GM19455 (cell line): ENCODE measurements at regions not wholly inside any gene's neighbourhood (a gene's known extent, or its start where the extent isn't known, plus 50 kb on each side); places are given as distances from the start of the nearest gene placed in this dataset.
"Not testable (repeated sequence)": the region's sequence is repeated elsewhere in the genome, so short reads cannot be mapped to it uniquely, and the experiment has no call there.

Experiments
- ATAC-seq: cut with Tn5 transposase; IDR thresholded peaks from one replicate; pipeline ENCODE4 v1.9.1; 2021; ENCODE audit not compliant: unreplicated experiment

DNA sequence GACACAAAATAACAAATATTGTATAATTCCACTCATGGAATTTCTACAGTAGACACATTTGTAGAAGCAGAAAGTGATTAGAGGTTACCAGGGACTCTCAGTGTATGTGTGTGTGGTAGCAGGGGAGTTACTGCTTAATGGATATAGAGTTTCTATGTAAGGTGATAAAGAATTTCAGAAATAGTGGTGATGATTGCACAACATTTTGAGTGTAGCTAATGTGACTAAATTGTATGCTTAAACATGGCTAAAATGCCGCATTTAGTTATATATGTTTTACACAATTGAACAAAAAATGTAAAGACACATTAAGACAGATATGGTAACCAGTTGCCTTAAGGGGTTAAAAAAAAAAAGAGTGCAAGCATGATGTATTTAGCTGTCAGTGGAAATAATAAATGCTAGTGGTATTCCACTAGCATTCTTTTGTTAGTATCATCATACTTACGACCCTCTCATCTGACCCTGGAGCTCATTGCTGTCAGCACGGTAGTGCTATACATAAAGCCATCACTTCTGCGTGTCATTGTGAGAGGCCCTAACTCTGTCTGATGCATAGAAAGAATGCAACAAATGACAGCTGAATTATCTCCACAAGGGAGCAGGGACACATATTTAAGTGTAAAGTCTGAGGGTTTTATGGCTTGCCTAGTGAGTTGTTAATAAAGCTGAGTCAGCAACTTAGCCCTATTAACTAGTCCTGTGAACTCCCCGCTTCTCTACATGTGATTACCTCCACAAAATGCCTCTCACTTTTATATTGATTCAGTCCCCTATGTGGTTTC lies 134.1 kb upstream of the RXFP2 start:
- no peak for ATAC-seq

DNA sequence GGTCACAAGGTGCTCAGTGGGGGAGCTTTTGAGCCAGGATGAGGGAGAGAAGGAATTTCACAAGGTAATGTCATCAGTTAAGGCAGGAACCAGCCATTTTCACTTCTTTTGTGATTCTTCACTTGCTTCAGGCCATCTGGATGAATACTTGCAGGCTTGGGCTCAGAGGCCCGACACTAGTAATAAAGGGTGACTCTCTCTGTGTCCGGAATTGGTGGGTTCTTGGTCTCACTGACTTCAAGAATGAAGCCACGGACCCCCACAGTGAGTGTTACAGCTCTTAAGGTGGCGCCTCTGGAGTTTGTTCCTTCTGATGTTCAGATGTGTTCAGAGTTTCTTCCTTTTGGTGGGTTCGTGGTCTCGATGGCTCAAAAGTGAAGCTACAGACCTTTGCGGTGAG lies 131.8 kb upstream of the RXFP2 start:
- not testable (repeated sequence) for ATAC-seq

DNA sequence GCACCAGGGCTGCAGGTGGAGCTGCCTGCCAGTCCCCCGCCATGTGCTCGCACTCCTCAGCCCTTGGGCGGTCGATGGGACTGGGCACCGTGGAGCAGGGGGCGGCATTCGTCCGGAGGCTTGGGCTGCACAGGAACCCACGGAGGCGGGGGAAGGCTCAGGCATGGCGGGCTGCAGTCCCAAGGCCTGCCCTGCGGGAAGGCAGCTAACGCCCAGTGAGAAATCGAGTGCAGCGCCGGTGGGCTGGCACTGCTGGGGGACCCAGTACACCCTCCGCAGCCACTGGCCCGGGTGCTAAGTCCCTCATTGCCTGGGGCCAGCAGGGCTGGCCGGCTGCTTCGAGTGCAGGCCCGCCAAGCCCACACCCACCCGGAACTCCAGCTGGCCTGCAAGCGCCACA lies 130.5 kb upstream of the RXFP2 start:
- ATAC-seq: not testable (repeated sequence)

DNA sequence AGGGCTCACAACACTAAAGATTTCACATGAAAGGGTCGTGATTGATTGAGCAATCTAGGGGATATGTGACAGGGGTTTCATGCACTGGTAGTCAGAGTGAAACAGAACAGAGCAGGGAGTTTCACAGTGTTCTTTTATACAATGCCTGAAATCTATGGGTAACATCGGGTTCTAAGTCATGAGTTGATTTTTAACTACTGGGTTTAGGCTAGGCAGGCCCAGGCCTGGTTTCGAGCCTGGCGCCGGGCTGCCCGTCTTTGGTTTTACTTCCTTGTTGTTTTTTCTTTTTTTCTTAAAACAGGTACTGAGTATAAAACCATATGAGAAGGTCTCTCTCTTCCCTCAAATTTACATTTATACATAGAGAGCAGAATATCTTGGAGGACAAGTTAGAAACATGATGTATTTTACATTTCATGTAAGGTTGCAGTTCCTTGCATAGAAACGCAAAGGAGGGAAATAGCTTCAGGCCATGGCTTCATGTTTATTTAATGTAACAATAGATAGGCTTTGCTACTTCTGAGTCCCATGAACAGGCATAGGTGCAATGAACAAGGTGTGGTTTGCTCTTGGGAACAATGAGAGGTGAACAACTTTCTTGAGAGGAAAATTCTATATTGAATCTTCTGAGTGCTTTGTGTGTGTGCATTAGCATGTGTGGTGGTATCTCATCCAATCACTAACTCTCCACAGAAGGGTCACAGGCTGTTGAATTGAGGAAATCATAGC lies 128.9 kb upstream of the RXFP2 start:
- no peak for ATAC-seq

DNA sequence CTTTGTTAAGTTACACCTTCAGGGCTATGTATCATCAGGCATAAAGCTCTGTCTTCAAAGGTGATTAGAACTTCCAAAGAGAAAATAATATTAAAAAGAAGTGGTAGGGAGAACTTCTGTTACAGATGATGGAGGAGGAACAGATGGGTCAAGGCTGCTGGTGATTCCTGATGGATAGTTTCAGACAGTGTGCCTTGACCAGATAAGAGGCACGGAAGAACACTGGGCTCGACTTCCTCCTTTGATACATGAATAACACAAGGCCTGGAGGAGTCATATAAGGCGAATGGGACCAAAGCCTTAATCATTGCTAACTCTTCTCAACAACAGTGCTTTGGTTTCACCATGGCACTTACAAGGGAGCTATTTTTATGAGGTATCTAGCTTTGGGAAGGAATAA lies 128.1 kb upstream of the RXFP2 start:
- ATAC-seq: no peak

DNA sequence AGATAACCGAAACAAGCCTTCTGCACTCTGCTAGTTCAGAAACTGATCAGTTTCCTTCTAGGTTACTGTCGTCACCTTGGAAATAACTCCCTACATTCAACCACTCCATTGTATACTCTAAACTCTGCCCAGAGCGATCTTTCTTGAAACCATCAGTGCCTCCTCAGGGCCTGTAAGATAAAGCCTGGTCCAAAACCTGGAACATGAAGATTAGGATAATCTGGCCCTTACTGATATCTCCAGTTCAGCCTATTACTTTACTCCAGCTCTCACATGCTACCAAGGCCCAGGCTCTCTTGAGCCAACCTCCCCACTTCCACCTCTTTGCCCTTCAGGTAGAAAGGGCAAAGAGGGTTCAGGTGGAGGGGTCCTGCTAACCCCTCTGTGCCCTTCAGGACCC lies 125.3 kb upstream of the RXFP2 start:
- ATAC-seq: no peak

DNA sequence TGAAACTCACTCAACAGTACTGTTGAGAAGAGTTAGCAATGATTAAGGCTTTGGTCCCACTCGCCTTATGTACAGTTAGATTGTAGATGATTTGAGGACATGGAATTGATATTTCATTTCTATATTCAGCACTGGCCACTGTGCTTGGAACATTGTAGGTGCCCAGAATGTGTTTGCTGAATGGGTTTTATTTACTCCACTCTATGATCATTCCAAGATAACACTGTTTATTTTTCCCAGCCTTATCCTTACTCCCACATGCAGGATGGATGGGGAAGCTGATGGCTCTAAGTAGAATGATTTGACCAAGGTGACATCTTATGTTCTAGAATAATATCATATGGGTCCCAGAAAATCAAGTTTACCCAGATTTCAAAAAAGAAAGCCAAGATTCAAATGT lies 124.6 kb upstream of the RXFP2 start:
- no peak for ATAC-seq

DNA sequence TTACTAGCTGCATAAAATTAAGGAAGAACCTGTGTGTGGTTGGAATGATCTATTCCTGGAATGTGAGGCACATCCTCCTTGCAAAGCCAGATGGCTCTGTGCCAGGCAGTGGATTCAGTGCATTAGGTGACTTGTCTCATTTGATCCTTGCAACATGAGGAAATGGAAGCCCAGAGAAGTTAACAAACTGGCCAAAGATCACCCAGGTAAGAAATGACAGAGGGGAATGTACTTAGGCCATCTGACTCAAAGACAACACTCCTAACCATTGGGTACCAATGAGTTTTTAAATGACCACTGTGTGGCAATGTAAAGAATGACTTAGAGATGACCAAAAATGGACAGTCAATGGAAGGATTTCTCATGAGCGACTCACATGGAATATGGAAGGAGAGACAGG lies 114.2 kb upstream of the RXFP2 start:
- no peak for ATAC-seq

DNA sequence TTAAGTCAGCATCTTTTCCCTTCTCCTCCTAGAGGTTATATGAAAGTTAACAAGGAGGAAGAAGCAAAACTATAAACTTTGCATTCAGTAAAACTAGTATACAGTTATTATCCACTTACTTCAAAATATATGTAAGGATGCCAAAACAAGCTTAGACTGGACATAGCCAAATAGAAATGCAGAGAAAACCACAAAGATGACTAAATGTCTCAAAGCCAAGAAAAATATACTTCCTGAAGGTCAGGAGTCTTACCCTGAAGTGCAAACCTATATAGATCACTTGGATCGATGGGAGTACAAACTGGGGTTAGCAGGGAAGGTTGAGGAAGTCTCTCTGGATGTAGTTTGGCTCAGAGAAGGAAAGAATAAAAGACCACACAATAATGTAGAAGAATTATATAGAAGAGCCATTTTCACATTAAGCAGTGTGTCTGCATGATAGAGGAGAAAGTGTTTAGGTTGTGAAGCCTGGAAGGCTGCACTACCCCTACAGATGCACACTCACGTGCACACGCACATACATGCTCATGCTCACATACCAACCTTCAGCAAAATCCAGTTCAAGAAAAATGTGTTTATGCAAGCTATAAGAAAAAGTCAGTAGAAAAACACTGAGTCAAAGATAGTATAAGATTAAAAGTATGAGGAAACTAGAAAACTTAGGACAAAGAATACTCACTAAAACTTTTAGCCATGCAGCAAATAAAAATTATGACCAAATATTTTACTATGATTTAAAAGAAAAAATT lies 112.1 kb upstream of the RXFP2 start:
- ATAC-seq: no peak

DNA sequence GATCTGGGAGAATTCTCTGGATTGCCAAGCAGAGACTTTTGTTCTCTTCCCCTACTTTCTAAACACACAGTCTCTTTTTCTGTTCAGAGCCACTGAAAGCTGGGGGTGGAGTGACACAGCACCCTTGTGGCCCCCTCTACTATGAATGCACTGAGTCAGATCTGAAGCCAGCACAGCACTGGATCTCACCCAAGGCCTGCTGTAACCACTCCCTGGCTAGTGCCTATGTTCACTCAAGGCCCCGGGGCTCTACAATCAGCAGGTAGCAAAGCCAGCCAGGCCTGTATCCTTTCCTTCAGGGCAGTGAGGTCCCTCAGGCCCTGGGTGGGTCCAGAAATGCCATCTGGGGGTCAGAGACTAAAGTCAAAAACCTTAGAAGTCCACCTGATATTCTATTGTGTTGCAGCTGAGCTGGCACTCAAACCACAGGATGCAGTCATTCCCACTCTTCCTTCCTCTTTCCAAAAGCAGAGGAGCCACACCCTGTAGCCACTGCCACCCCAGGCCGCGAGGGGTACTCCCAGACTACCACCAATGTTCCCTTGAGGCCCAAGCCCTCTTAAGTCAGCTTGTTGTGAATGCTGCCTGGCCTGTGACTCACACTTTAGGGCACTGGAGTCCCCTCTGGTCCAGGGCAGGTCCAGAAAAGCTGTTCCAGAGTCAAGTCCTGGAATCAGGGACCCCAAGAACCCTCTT lies 110.1 kb upstream of the RXFP2 start:
- ATAC-seq: no peak

DNA sequence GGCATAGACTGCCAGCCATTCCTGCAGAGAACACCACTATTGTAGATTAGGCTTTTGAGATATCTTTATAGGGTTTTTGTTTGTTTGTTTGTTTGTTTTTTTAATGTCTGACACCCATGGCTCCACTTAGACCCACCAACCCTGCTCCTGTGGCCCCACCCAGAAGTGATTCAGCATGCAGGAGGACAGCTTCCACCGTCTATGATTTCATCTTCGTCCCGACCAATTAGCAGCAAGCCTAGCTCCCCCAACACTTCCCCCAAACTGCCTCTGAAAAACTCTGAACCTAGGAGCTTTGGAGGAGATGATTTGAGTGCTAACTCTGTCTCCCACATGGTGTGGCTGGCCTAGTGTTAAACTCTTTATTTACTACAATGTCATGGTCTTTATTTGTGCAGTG lies 108.3 kb upstream of the RXFP2 start:
- ATAC-seq: no peak

DNA sequence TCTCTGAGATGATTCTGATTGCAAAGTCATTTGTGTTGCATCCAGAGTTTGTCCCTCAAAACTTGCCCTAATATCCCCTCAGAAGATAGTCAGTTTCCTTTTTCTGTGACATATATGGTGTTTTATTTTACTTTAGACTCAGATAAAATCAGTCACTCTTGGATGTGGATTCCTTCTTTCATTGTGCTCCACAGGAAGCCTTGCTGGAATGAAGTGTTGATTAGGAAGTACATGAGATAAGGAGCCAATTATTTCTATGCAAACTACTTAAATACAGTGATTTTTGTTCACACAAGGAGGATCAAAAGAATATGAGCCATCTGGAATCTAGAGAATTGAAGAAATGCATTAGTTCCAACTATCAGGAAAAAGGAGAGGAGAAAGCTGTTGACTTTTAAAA lies 107.6 kb upstream of the RXFP2 start:
- ATAC-seq: no peak

DNA sequence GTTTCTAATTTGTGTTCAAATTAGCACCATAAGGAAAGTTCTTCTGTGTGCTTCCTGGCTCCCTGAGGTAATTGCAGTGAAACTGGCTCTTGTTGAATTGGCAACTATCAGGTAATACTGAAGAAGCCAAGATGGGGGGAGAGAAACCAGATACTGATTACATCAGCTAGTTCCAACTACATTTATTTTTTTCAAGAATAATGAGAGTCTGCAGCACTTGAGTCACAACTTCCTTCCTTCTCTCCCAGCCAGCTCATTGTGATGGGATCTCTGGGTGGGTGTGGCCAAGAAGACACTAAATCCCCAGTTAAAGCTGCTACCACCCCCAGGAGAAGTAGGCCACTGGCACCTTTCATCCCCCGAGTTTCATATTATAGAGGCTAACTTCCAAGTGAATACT lies 100.7 kb upstream of the RXFP2 start:
- no peak for ATAC-seq

DNA sequence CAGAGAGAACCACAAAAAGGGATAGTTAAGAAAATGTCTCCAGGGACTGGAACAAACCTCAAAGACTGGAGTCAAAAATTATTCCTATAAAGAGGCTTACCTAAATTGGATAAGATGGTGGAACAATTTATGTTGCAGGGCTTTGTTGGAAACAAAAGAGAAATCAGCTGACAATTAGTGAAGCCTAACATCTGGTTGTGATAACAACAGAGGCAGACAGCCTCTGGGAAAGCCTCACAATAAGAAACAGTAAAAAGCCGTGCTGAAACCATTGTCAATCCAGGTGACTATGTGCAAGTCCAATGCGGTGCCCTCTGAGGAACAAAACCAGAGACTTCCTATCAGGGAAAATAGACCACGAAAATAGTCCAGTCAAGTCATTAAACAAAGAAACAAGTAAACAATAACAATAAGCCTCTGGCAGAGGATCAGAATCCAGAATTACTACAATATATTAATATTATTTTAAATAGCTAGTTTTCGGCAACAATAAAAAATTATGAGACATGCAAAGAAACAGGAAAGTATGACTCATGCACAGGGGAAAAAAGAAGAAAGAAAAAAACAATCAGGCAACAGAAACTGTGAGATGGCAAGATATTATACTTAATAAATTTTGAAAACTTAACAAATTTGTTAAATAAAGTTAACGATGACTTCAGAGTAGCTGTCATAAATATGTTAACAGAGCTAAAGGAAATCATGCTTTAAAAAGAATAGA lies 99.7 kb upstream of the RXFP2 start:
- ATAC-seq: no peak

DNA sequence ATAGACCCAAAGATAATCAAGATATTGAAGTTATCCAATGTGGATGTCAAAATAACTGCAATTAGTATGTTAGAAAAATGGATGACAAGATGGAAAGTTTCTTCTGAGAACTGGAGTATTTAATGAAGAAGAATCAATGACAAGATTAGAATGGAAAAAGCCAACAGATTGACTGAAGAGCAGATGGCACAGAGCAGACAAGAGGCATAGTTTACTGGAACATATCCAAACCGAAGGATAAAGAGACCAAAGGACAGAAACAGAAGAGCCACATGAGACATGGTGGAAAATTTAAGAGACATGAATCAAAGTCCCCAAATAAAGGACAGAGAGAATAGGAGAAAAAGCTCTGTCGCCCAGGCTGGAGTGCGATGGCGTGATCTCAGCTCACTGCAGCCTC lies 89.6 kb upstream of the RXFP2 start:
- ATAC-seq: no peak

DNA sequence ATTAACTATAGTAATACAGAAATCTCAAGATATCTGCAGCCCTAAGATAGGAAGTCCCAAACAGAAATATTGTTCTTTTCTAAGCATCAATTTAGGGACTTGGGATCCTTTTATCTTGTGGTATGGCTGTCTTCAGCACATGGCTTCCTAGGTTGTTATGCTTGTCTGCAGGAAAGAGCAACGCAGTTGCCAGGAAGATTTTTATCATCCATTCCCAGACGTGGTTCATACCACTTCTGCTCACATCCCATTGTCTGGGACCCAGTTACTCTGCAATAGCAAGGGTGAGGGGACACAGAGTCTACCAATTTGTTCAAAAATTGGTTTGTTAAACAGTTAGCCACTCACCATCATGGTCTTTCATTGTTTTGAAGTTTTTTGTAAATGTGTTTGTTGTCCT lies 85.6 kb upstream of the RXFP2 start:
- no peak for ATAC-seq

DNA sequence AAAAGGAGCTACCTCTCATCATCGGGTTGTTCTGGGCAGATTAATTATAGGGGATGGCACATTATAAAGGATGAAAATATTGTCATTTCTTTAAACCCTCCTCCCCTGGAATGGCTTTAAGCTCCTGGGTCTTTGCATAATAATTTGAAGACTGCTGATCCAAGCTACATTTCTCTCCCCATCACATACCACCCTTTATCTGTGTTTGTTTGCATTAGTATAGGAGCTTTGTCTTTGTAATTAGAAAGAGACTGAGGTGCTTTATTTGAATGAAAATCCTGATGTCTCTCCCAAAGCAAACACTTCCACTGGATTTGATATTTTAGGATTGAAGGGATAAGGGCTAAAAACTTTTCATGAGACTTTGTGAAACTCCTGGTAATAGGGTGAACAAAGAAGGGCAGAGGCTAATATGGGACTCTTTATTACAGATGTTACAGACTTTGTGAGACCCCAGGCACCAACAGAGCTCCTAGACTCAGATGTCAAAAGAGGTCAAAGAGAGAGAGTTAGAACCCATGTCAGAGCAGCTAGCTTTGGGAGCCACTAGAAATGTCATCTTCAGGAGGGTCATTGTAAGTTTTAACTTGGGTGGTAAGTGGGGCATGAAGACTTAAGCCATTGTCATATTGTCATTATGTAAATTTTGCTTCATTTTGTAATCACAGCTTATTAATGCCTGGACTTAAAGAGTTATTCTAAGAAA lies 75.3 kb upstream of the RXFP2 start:
- ATAC-seq: no peak

DNA sequence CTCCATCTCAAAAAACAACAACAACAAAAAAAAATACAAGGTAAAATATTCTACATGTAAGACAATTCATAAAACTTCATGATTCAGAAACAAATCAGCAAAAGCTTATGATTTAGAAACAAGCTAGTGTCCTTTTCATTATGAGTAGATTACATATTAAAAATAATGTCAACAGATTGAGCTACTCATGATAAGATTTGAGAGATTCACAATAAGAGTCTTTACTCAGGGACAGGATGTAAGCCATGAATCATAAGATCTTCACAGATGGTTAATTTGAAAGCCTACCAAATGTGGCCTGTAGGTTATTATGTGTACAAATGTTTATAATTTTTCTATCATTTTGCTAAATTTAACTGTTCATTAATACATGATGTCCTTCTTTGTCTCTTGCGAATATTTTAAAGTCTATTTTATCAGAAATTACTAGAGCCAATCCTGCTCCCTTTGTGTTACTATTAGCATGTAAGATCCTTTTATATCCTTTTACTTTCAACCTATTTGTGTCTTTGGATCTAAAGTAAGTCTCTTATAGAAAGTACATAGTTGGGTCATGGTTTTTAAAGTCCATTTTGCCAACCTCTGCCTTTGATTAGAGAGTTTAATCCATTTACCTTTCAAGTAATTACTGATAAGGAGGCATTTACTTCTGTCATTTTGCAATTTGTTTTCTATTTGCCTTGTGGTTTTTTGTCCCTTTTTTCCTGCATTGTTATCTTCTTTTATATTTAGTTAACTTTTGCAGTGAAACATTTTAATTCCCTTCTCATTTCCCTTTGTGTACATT lies 68.3 kb upstream of the RXFP2 start:
- no peak for ATAC-seq

DNA sequence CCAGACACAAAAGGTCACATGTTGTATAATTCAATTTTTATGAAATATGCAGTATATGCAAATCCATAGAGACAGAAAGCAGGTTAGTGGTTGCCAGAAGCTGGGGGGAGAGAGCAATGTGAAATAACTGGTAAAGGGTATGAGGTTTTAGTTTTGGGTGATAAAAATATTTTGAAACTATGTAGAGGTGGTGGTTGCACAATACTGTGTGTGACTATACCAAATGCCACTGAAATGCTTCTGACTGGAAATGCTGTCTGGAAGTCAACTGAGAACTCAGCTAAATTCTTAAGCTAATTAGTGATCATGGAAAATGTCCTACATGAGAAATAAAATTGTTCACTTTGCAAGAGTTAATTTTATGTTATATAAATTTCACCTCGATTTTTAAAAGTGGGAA lies 65.3 kb upstream of the RXFP2 start:
- ATAC-seq: no peak
